ENCODE measurements at regions not wholly inside any gene's neighbourhood (a gene's known extent, or its start where the extent isn't known, plus 50 kb on each side); places are given as distances from the start of the nearest gene placed in this dataset.

DNA sequence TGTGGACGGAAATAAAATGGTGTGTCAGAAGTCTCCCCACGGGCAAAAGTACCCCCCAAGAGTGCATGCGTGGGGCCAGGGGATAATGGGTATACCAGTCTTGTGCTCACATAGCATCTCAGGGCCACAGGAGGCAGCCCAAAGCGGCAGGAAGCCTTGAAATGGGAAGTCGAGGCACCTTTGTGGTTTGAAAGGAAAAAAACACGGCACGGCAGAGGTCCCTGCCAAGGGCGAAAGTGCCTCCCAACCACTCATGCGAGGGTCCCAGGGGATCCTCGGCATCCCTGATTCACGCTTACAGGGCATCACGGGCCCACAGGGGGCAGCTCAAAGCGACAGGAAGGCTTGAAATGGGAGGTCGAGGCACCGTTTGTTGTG, 583.2 kb downstream of the ALG10 start:
- H3K4me3 ChIP-seq (replicated peaks in 1 of 3; ENCODE audit: insufficient read depth in 1 of 3, low read depth in 2 of 3, low read length in 3 of 3): no peak overlapping the region
- no peak for DNase-seq (ENCODE audit: low spot score)
- peaks cover 74% of the 10 kb centered on the region for H3K9me3 ChIP-seq (ENCODE audit: low read length)
- no peaks in the 10 kb centered on the region for H3K4me1 ChIP-seq (ENCODE audit: insufficient read depth, low read length)
- no peaks in the 10 kb centered on the region for H3K36me3 ChIP-seq (replicated peaks in 1 of 2; ENCODE audit: control insufficient read depth in 1 of 2, insufficient read depth in 2 of 2, low read length in 2 of 2)
- ChIA-PET POLR2A (no interaction called here), CTCF (ENCODE audit: low intra/inter-chr PET ratio, low total read pairs) (no interaction called here)
- no peak for ATAC-seq
- no peak overlapping the region for H2AFZ ChIP-seq (ENCODE audit: low read length)
- TF ChIP-seq ZNF34 (CRISPR knock-in tag; IDR thresholded peaks at IDR 0.05; ENCODE audit: borderline replicate concordance) (no peak), SRSF1 (optimal IDR thresholded peaks at IDR 0.05; ENCODE audit: low read depth, low read length) (no peak), ZNF337 (CRISPR knock-in tag; IDR thresholded peaks at IDR 0.05; ENCODE audit: borderline replicate concordance, low read depth) (no peak), NR1H2 (CRISPR knock-in tag; IDR thresholded peaks at IDR 0.05; ENCODE audit: borderline replicate concordance, low read depth) (no peak), SIN3A (IDR thresholded peaks at IDR 0.05; ENCODE audit: borderline replicate concordance, low read depth, low read length) (no peak), TEF (CRISPR knock-in tag; IDR thresholded peaks at IDR 0.05) (no peak), ZNF598 (CRISPR knock-in tag; IDR thresholded peaks at IDR 0.05; ENCODE audit: borderline replicate concordance) (no peak), MYPOP (CRISPR knock-in tag; IDR thresholded peaks at IDR 0.05) (no peak), ZNF205 (CRISPR knock-in tag; IDR thresholded peaks at IDR 0.05) (no peak), THYN1 (CRISPR knock-in tag; IDR thresholded peaks at IDR 0.05; ENCODE audit: borderline replicate concordance, low read depth) (no peak)
- no peaks in the 10 kb centered on the region for H4K20me1 ChIP-seq (ENCODE audit: insufficient read depth, low read length)
- intact Hi-C loops (cut with micrococcal nuclease; ENCODE audit: unreplicated experiment): no loop called here
- 37% methylated on average over 7 of the region's 15 CpGs for WGBS (ENCODE audit: low lambda C conversion rate)
- in situ Hi-C loops (cut with HindIII; ENCODE audit: extremely low pct_ligation_motif_present, low pct_unique_long_range_greater_than_20kb): no loop called here
- FAIRE-seq: no peak
- no peaks in the 10 kb centered on the region for H3K27me3 ChIP-seq (ENCODE audit: control insufficient read depth in 1 of 2, insufficient read depth in 2 of 2, low read length in 2 of 2)
- H3K4me2 ChIP-seq (ENCODE audit: low read depth, low read length): no peak overlapping the region
- no peak overlapping the region for H3K9ac ChIP-seq (ENCODE audit: insufficient read depth, low read depth, low read length)
- H3K79me2 ChIP-seq (ENCODE audit: insufficient read depth, low read length): no peaks in the 10 kb centered on the region
- H3K27ac ChIP-seq (ENCODE audit: extremely low read length, insufficient read depth, low read length): no peak overlapping the region
- no TSS peak for BruUV-seq (replicated peaks)

Measured in HepG2 (cell line).